Stimulated activated CD4-positive, alpha-beta T cell treated with anti-CD3 and anti-CD28 coated beads, Interleukin-1b, Interleukin-23, amount 100 ng/mL, for 48 hours (primary cell): ENCODE measurements at regions not wholly inside any gene's neighbourhood (a gene's known extent, or its start where the extent isn't known, plus 50 kb on each side); places are given as distances from the start of the nearest gene placed in this dataset.

Experiments
- DNase-seq: peaks from one replicate; pipeline ENCODE4 v3.0.0-alpha.2; 2020

DNA sequence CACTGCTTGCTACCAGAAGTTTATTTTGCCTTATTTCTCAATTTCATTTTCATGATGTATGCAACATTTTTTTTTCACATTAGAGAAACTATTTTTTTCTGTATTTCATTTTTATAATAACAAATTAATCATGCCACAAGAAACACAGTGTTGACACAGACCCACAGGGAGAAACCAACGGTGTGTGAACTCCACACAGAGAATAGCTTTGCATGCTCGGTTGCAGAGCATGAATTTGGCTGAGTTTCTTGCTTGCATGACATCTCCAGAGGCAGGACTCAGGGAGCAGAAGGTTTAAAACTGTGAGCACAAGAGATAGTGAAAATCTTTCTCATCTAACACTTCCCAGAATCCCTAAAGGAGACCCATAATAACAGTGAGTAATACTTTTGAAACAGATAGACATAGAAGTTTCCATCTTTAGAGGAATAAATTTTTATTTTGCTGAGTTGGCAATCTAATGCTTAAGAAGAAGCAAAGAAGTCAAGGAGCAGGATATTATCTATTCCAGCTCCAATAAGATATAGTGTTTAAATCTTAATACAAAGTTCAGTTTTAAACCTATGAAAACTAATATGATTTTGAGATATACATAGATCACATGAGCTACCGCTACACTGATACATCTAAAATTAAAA is 890.9 kb downstream of the MRPL39 start:
- no peak for DNase-seq

GRCh38 chr21:24714646-24715200 is 892.6 kb downstream of the MRPL39 start:
- DNase-seq, result no peak

GRCh38 chr21:24705201-24705600 is 902.1 kb downstream of the MRPL39 start:
- no peak for DNase-seq

GRCh38 chr21:24693779-24694178 is 913.5 kb downstream of the MRPL39 start:
- DNase-seq, result no peak

DNA sequence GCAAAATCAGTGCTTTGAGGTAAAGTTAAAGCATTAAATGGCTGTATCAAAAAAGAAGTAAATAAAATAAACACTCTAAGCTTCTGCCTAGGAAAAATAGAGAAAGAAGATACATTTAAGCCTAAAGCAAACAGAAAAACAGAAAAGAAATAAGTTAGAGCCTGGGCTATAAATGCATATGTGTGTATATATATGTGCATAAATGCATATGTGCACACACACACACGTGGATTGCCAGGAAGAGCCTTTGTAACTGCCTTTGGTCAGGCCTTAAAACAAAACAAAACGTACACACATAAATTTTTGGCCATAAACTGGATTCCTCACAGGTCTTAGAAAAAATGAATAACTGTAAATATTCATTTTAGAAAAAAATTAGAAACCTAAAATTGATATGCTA is 925.8 kb downstream of the MRPL39 start:
- no peak for DNase-seq

DNA sequence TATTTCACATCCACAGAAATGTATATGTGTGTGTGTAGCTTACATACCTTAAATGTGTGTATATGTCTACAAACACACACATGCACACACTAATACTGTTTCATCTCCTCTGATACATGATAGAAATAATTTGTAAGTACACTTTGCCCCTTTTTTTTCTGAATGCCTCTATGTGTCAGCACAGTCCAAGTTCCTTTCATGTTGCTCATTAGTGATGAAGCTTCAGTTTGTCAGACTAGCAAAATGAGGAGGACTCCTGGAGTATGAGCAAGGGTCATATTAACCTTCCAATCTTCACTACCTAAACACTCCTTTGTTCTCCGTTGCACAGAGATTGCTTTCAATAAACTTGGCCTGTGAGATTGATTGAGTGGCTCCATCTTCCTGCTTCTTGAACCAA is 935.4 kb downstream of the MRPL39 start:
- no peak for DNase-seq

GRCh38 chr21:24658926-24659325 is 948.4 kb downstream of the MRPL39 start:
- no peak for DNase-seq

GRCh38 chr21:24658026-24658425 is 949.3 kb downstream of the MRPL39 start:
- no peak for DNase-seq

DNA sequence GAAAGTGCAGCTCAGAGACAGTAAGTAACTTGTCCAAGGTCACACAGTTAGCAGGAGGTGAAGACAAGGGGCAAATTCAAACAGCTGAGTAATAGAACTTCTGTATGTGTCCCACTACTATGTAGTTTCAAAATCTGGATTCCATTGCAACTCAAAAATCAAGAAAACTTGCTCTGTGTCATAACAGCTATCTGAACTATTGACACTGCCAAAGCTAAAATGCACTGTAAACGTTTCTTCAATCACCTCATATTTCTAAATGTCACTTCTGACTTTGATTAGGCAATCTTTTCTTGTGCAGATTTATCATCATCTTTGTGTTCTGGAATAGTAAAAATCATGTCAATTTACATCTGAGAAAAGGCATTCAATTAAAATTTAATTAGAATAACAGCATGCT is 957.6 kb downstream of the MRPL39 start:
- no peak for DNase-seq

GRCh38 chr21:24636696-24637095 is 970.6 kb downstream of the MRPL39 start:
- DNase-seq, result no peak

GRCh38 chr21:24634749-24635148 is 972.5 kb downstream of the MRPL39 start:
- no peak for DNase-seq

DNA sequence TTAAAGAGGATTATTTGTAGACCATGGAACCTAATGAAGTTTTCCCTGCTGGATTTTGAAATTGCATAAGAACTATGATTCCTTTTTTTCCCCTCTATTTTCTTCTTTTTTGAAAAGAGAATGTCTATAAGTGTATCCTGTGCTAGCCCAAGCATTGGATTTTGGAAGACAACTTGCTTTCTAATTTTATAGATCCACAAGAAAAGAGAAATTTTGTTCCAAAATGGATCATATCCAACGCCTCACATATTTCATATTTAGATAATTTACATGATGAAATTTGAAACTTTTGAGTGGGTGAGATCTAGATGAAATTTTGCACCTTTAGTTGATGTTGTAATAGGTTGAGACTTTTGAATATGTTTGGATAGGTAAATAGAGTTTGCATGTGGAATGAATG is 978.7 kb downstream of the MRPL39 start:
- DNase-seq, result no peak

- DNase-seq, result no peak
Measured at GRCh38 chr21:24628046-24628445, 979.2 kb downstream of the MRPL39 start.

- no peak for DNase-seq
Measured at GRCh38 chr21:24617819-24618218, 989.5 kb downstream of the MRPL39 start.

DNA sequence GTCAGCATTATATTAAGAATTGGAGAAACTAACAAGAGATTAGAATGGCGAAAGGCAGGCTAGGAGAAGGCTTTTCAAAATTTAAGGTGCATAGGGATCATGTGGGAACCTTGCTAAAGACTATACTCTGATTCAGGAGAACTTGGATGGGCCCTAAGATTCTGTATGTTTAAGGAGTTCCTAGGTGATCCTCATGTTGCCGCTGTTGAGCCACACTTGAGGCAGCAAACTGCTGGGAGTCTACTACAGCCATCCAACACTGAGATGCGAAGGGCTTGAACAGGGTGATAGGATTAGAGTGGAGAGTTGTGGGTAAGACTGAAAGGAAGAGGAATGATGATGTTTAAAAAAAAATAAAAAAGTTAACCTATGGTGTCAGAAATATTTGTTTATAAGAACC is 1013.2 kb downstream of the MRPL39 start:
- no peak for DNase-seq

DNA sequence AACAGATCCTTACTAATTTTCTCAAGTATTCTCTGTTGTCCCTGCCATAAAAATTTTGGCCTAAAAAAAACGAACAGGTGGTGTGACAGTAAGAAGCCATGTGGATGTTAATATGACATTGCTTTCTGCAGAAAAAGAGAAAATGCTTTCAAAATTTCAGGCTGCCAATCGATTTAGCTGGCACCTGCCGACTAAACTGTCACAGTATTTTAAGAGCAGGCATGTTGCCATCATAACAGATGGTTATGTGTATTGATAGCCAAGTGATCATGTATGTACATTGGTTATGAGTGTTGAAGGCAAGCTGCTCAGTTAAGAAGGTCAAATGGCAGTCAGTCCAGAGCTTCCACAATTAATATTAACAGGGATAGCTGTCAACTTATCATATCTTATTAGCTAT is 1017.0 kb downstream of the MRPL39 start:
- no peak for DNase-seq

DNA sequence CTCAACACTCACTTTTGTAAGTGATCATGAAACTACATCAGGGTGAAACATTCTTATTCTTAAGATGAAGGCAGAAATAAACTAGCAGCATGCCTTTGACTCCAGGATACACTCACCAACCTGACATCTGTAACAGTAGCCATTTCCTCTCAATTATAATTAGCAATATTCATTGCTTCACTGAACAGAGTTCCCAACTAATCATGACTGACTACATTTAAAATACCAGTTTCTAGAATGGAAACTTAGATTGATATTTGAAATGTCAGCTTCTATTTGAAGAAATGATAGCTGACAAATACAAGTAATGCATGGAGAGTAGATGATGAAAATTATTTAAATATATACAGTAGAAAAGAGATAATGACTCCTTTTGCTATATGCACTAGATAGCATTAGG is 1023.8 kb downstream of the MRPL39 start:
- no peak for DNase-seq

- DNase-seq, result no peak
Measured at GRCh38 chr21:24577301-24577700, 1030.0 kb downstream of the MRPL39 start.

GRCh38 chr21:24561291-24561690 is 1046.0 kb downstream of the MRPL39 start:
- DNase-seq, result no peak

DNA sequence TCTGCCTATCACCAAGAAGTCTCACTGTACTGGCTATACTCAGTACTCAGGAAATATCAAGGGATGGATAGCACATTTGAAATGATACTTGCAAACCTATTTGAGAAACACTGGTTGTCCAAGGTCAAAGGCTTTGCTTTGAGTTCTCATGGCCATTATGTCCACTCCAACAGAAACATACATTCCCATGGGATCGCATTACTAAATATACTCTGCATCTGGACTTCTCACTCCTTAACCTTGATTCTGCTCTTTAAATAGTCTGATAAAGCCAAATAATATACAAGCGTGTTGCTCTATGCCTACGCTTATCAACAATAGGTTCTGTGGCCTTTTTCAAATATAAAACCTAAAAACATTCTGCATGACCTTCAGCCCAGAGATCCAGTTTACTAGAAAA is 1054.8 kb downstream of the MRPL39 start:
- no peak for DNase-seq

GRCh38 chr21:24545807-24546361 is 1061.4 kb downstream of the MRPL39 start:
- DNase-seq, result no peak

- no peak for DNase-seq
Measured at GRCh38 chr21:24514081-24514733, 1093.1 kb downstream of the MRPL39 start.

DNA sequence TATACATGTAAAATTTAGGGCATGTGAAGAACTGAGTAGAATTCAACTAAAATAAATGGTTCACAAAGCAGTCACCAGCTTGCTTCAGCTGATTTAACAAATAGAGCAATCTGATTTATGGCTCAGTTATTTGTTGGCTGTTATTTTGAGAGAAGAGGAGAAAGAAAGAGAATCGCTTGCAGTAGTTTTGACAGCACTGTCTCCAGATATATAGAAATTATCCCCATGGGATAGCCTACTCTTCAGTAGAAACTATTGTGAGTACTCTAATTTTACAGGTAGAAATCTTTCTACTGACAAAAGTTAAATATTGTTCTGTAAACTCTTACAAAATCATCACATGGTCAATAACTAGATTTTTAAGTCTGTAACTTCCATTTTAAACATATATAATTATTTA is 1098.2 kb downstream of the MRPL39 start:
- no peak for DNase-seq

- DNase-seq, result no peak
Measured at GRCh38 chr21:24486973-24487372, 1120.3 kb downstream of the MRPL39 start.
